ENCODE measurements at regions not wholly inside any gene's neighbourhood (a gene's known extent, or its start where the extent isn't known, plus 50 kb on each side); places are given as distances from the start of the nearest gene placed in this dataset.

GRCh38 chr22:17318817-17319216 lies 50.4 kb upstream of the CECR2 start:
- TF ChIP-seq, protein P1, sequence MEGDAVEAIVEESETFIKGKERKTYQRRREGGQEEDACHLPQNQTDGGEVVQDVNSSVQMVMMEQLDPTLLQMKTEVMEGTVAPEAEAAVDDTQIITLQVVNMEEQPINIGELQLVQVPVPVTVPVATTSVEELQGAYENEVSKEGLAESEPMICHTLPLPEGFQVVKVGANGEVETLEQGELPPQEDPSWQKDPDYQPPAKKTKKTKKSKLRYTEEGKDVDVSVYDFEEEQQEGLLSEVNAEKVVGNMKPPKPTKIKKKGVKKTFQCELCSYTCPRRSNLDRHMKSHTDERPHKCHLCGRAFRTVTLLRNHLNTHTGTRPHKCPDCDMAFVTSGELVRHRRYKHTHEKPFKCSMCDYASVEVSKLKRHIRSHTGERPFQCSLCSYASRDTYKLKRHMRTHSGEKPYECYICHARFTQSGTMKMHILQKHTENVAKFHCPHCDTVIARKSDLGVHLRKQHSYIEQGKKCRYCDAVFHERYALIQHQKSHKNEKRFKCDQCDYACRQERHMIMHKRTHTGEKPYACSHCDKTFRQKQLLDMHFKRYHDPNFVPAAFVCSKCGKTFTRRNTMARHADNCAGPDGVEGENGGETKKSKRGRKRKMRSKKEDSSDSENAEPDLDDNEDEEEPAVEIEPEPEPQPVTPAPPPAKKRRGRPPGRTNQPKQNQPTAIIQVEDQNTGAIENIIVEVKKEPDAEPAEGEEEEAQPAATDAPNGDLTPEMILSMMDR (conservative IDR thresholded peaks at IDR 0.05 in 1 of 2, IDR thresholded peaks at IDR 0.05 in 1 of 2; ENCODE audit: extremely low read depth in 1 of 2, insufficient read depth in 1 of 2, low read depth in 1 of 2, low read length in 2 of 2): no peak
- TF ChIP-seq EZH2 (IDR thresholded peaks at IDR 0.05; ENCODE audit: borderline replicate concordance, low read length): no peak
